ENCODE measurements at regions not wholly inside any gene's neighbourhood (a gene's known extent, or its start where the extent isn't known, plus 50 kb on each side); places are given as distances from the start of the nearest gene placed in this dataset.
"Not testable (repeated sequence)": the region's sequence is repeated elsewhere in the genome, so short reads cannot be mapped to it uniquely, and the experiment has no call there.

GRCh38 chr3:181604267-181604666, 107.5 kb upstream of the SOX2 start:
- DNase-seq: no peak

GRCh38 chr3:181596126-181596525, 115.6 kb upstream of the SOX2 start:
- no peak for DNase-seq

- not testable (repeated sequence) for DNase-seq
These were observed 120.8 kb upstream of the SOX2 start for GRCh38 chr3:181590939-181591338.

GRCh38 chr3:181582619-181583018, 129.1 kb upstream of the SOX2 start:
- no peak for DNase-seq

- DNase-seq: no peak
These were observed 130.1 kb upstream of the SOX2 start for GRCh38 chr3:181581656-181582055.

- DNase-seq: no peak
These were observed 133.0 kb upstream of the SOX2 start for GRCh38 chr3:181578743-181579142.

- no peak for DNase-seq
These were observed 139.3 kb upstream of the SOX2 start for GRCh38 chr3:181572432-181572831.

- no peak for DNase-seq
These were observed 141.3 kb upstream of the SOX2 start for GRCh38 chr3:181570472-181570871.

GRCh38 chr3:181569356-181569940, 142.3 kb upstream of the SOX2 start:
- DNase-seq: no peak

GRCh38 chr3:181568693-181569092, 143.0 kb upstream of the SOX2 start:
- DNase-seq: no peak

- no peak for DNase-seq
These were observed 143.5 kb upstream of the SOX2 start for GRCh38 chr3:181568248-181568647.

- no peak for DNase-seq
These were observed 144.2 kb upstream of the SOX2 start for GRCh38 chr3:181567311-181568075.

GRCh38 chr3:181565416-181565815, 146.3 kb upstream of the SOX2 start:
- DNase-seq: no peak

- no peak for DNase-seq
These were observed 147.5 kb upstream of the SOX2 start for GRCh38 chr3:181564222-181564621.

- DNase-seq: no peak
These were observed 150.3 kb upstream of the SOX2 start for GRCh38 chr3:181561139-181562031.

GRCh38 chr3:181558870-181559269, 152.9 kb upstream of the SOX2 start:
- no peak for DNase-seq

GRCh38 chr3:181555681-181556080, 156.0 kb upstream of the SOX2 start:
- no peak for DNase-seq

GRCh38 chr3:181554233-181554765, 157.4 kb upstream of the SOX2 start:
- no peak for DNase-seq

- DNase-seq: no peak
These were observed 162.5 kb upstream of the SOX2 start for GRCh38 chr3:181549266-181549665.

- DNase-seq: no peak
These were observed 170.3 kb upstream of the SOX2 start for GRCh38 chr3:181541414-181541813.

GRCh38 chr3:181534781-181535221, 176.9 kb upstream of the SOX2 start:
- DNase-seq: no peak

- no peak for DNase-seq
These were observed 177.9 kb upstream of the SOX2 start for GRCh38 chr3:181533811-181534210.

GRCh38 chr3:181530584-181530983, 181.1 kb upstream of the SOX2 start:
- no peak for DNase-seq
